Testis (tissue), 2 donors: ENCODE measurements at regions not wholly inside any gene's neighbourhood (a gene's known extent, or its start where the extent isn't known, plus 50 kb on each side); places are given as distances from the start of the nearest gene placed in this dataset.

ENCODE experiments used
- DNase-seq: peaks from one replicate; pipeline ENCODE4 v3.0.0-alpha.2; 2019
- H3K27ac ChIP-seq, 2 donors: fragments of 200-600 bp; sonication (generic); one replicate each; pipeline ENCODE4 v1.5.1; 2019
- H3K27me3 ChIP-seq: fragments of 200-600 bp; sonication (generic); one replicate; pipeline ENCODE4 v1.5.1; 2019
- H3K36me3 ChIP-seq: fragments of 200-600 bp; sonication (generic); one replicate; pipeline ENCODE4 v1.5.1; 2017; ENCODE audit warnings: low read depth; ENCODE audit errors: missing control alignments
- H3K4me1 ChIP-seq: fragments of 200-600 bp; sonication (generic); one replicate; pipeline ENCODE4 v1.5.1; 2019
- H3K4me3 ChIP-seq, 2 donors: fragments of 200-600 bp; sonication (generic); one replicate each; pipeline ENCODE4 v1.5.1; 2017 to 2019
- H3K9me3 ChIP-seq: fragments of 200-600 bp; sonication (generic); one replicate; pipeline ENCODE4 v1.5.1; 2017
- CTCF ChIP-seq, 3 experiments: fragments of 450-650 bp in 2 of 3; fragments of 200-600 bp in 1 of 3; sonication (generic) in 1 of 3; IDR thresholded peaks; one replicate each; pipeline ENCODE4 v1.5.1; 2016 to 2019; ENCODE audit warnings: antibody characterized with exemption in 3 of 3, mild to moderate bottlenecking in 2 of 3, moderate library complexity in 1 of 3
- POLR2A ChIP-seq: fragments of 450-650 bp; IDR thresholded peaks from one replicate; pipeline ENCODE4 v1.6.1; 2017; ENCODE audit warnings: antibody characterized with exemption, mild to moderate bottlenecking, moderate library complexity
- WGBS, 2 donors: methylation state at CpG; one replicate each; pipeline ENCODE4 v1.1.5; 2018; 5-methylcytosine and 5-hydroxymethylcytosine counted together
- intact Hi-C: fragments of 100-400 bp; cut with DNase I; formaldehyde crosslinking; loops from one replicate; pipeline ENCODE4 v1.15.1; 2023; ENCODE audit warnings: low total_unique reads

GRCh38 chr19:28024920-28025319 is 1188.0 kb downstream of the UQCRFS1 start:
- H3K27me3 ChIP-seq: no peaks in the 10 kb centered on the region
- H3K36me3 ChIP-seq: no peaks in the 10 kb centered on the region
- no peak for DNase-seq
- no peak overlapping the region for H3K4me3 ChIP-seq
- 91% methylated on average over 3 of the region's 3 CpGs for WGBS, 2 donors
- H3K9me3 ChIP-seq: no peaks in the 10 kb centered on the region
- TF ChIP-seq POLR2A (no peak), CTCF (IDR thresholded peaks at IDR 0.05) (no peak)
- H3K4me1 ChIP-seq: no peaks in the 10 kb centered on the region
- intact Hi-C loops: no loop called here
- no peak overlapping the region for H3K27ac ChIP-seq

- H3K36me3 ChIP-seq: no peaks in the 10 kb centered on the region
- H3K27me3 ChIP-seq: no peaks in the 10 kb centered on the region
- H3K9me3 ChIP-seq: no peaks in the 10 kb centered on the region
- H3K4me1 ChIP-seq: no peaks in the 10 kb centered on the region
- DNase-seq: no peak
- no peak overlapping the region for H3K27ac ChIP-seq
- no peak overlapping the region for H3K4me3 ChIP-seq
- WGBS, 2 donors: 83 to 85% methylated on average over 5 of the region's 5 CpGs
- no peak for TF ChIP-seq POLR2A
- intact Hi-C loops: no loop called here
Observed at GRCh38 chr19:28023064-28023463, 1189.9 kb downstream of the UQCRFS1 start.

GRCh38 chr19:28022506-28022905 is 1190.4 kb downstream of the UQCRFS1 start:
- Histone ChIP-seq H3K9me3 (no peaks in the 10 kb centered on the region), H3K4me3 (no peak overlapping the region), H3K27ac (no peak overlapping the region), H3K4me1 (no peaks in the 10 kb centered on the region), H3K27me3 (no peaks in the 10 kb centered on the region), H3K36me3 (no peaks in the 10 kb centered on the region)
- no peak for DNase-seq
- TF ChIP-seq POLR2A: no peak
- TF ChIP-seq CTCF (IDR thresholded peaks at IDR 0.05): no peak
- 77 to 85% methylated on average over 7 of the region's 7 CpGs for WGBS, 2 donors
- intact Hi-C loops: no loop called here

- no peak overlapping the region for H3K4me3 ChIP-seq
- 81 to 82% methylated on average over 8 of the region's 8 CpGs for WGBS, 2 donors
- no peak overlapping the region for H3K27ac ChIP-seq
- no peaks in the 10 kb centered on the region for H3K36me3 ChIP-seq
- TF ChIP-seq POLR2A: no peak
- TF ChIP-seq CTCF (IDR thresholded peaks at IDR 0.05): no peak
- DNase-seq: no peak
- H3K9me3 ChIP-seq: no peaks in the 10 kb centered on the region
- H3K27me3 ChIP-seq: no peaks in the 10 kb centered on the region
- intact Hi-C loops: no loop called here
- H3K4me1 ChIP-seq: no peaks in the 10 kb centered on the region
Observed at GRCh38 chr19:28021259-28022185, 1191.4 kb downstream of the UQCRFS1 start.

- Histone ChIP-seq H3K4me1 (no peaks in the 10 kb centered on the region), H3K27ac (no peak overlapping the region), H3K4me3 (no peak overlapping the region), H3K27me3 (no peaks in the 10 kb centered on the region), H3K9me3 (no peaks in the 10 kb centered on the region), H3K36me3 (no peaks in the 10 kb centered on the region)
- TF ChIP-seq CTCF (IDR thresholded peaks at IDR 0.05) (no peak), POLR2A (no peak)
- DNase-seq: no peak
- WGBS, 2 donors: 54 to 65% methylated on average over 5 to 7 of the region's 7 CpGs
- intact Hi-C loops: no loop called here
Observed at GRCh38 chr19:28020619-28021258, 1192.2 kb downstream of the UQCRFS1 start.
